HG03139 (cell line): ENCODE measurements at regions not wholly inside any gene's neighbourhood (a gene's known extent, or its start where the extent isn't known, plus 50 kb on each side); places are given as distances from the start of the nearest gene placed in this dataset.
"Not testable (repeated sequence)": the region's sequence is repeated elsewhere in the genome, so short reads cannot be mapped to it uniquely, and the experiment has no call there.

Experiments
- ATAC-seq: cut with Tn5 transposase; IDR thresholded peaks from one replicate; pipeline ENCODE4 v1.9.1; 2021; ENCODE audit not compliant: unreplicated experiment

- ATAC-seq = no peak
These were observed 219.9 kb downstream of the DKK1 start for GRCh38 chr10:52533986-52534385.

- ATAC-seq = no peak
These were observed 225.4 kb downstream of the DKK1 start for GRCh38 chr10:52539463-52539862.

GRCh38 chr10:52540479-52540984 is 226.5 kb downstream of the DKK1 start:
- ATAC-seq = no peak

GRCh38 chr10:52541006-52541473 is 227.0 kb downstream of the DKK1 start:
- ATAC-seq = no peak

- no peak for ATAC-seq
These were observed 228.8 kb downstream of the DKK1 start for GRCh38 chr10:52542906-52543305.

GRCh38 chr10:52551046-52551445 is 221.5 kb downstream of the MBL2 start:
- ATAC-seq = no peak

- ATAC-seq = no peak
These were observed 214.5 kb downstream of the MBL2 start for GRCh38 chr10:52558090-52558489.

GRCh38 chr10:52561322-52561721 is 211.3 kb downstream of the MBL2 start:
- no peak for ATAC-seq

- ATAC-seq = no peak
These were observed 209.2 kb downstream of the MBL2 start for GRCh38 chr10:52563360-52563759.

GRCh38 chr10:52566471-52567246 is 205.9 kb downstream of the MBL2 start:
- ATAC-seq = no peak

- no peak for ATAC-seq
These were observed 205.4 kb downstream of the MBL2 start for GRCh38 chr10:52567247-52567580.

- no peak for ATAC-seq
These were observed 204.3 kb downstream of the MBL2 start for GRCh38 chr10:52568309-52568708.

- no peak for ATAC-seq
These were observed 202.1 kb downstream of the MBL2 start for GRCh38 chr10:52570490-52570889.

GRCh38 chr10:52571018-52571417 is 201.6 kb downstream of the MBL2 start:
- no peak for ATAC-seq

GRCh38 chr10:52571516-52572182 is 200.9 kb downstream of the MBL2 start:
- no peak for ATAC-seq

GRCh38 chr10:52573347-52573746 is 199.2 kb downstream of the MBL2 start:
- ATAC-seq = no peak

GRCh38 chr10:52574697-52575096 is 197.9 kb downstream of the MBL2 start:
- no peak for ATAC-seq

GRCh38 chr10:52577047-52577446 is 195.5 kb downstream of the MBL2 start:
- no peak for ATAC-seq

GRCh38 chr10:52578871-52579405 is 193.6 kb downstream of the MBL2 start:
- ATAC-seq = no peak

- ATAC-seq = not testable (repeated sequence)
These were observed 190.9 kb downstream of the MBL2 start for GRCh38 chr10:52581636-52582035.

GRCh38 chr10:52583336-52583735 is 189.2 kb downstream of the MBL2 start:
- no peak for ATAC-seq

- no peak for ATAC-seq
These were observed 185.9 kb downstream of the MBL2 start for GRCh38 chr10:52586710-52587109.
